WTC11 (cell line): ENCODE measurements at regions not wholly inside any gene's neighbourhood (a gene's known extent, or its start where the extent isn't known, plus 50 kb on each side); places are given as distances from the start of the nearest gene placed in this dataset.

Source experiments
- AFF4 ChIP-seq: sonication (generic); formaldehyde crosslinking; IDR thresholded peaks from 2 replicates; pipeline ENCODE4 v1.8.1; 2023; ENCODE audit warnings: mild to moderate bottlenecking, missing genetic modification reagents, borderline replicate concordance
- TEAD4 ChIP-seq: sonication (generic); formaldehyde crosslinking; IDR thresholded peaks from 2 replicates; pipeline ENCODE4 v1.8.0; 2022; ENCODE audit warnings: mild to moderate bottlenecking, missing genetic modification reagents

- no peak for TF ChIP-seq AFF4 (CRISPR knock-in tag)
- no peak for TF ChIP-seq TEAD4 (CRISPR knock-in tag)
These were observed 50.0 kb upstream of the CLCN4 start (continued) for GRCh38 chrX:10106806-10107205.
